ENCODE measurements at regions not wholly inside any gene's neighbourhood (a gene's known extent, or its start where the extent isn't known, plus 50 kb on each side); places are given as distances from the start of the nearest gene placed in this dataset.

DNA sequence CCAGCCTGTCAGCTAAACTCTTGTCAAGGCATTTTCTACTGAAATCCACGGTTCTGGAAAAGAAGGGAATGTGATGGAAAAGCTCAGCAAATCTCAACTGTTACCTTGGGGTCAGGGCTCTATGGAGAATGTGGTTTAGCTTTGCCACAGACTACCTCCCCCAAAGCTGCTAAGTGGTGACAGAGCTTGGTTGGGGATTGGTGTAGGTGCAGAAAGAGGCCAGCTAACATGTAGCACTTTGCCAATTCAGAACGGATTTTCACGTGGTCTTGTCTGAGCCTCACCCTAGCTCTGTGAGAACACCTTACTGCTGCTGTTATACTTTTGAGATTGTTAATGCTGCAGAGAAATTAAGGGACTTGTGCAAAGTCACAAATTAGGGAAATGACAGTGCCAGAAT lies 331.1 kb downstream of the RND3 start:
- Histone ChIP-seq H3K27ac (no peak overlapping the region), H2AFZ (no peak overlapping the region), H3K27me3 (replicated peaks; ENCODE audit: insufficient read depth) (no peaks in the 10 kb centered on the region), H3K9me3 (ENCODE audit: low read depth) (no peaks in the 10 kb centered on the region), H3K4me1 (ENCODE audit: insufficient read depth) (no peaks in the 10 kb centered on the region), H3K36me3 (ENCODE audit: low read depth) (no peaks in the 10 kb centered on the region), H3K4me3 (no peak overlapping the region), H3K4me2 (ENCODE audit: unreplicated experiment) (no peak overlapping the region), H3F3A (ENCODE audit: insufficient read depth) (no peaks in the 10 kb centered on the region), H3K9ac (no peak overlapping the region), H3K9me2 (ENCODE audit: insufficient read depth) (no peaks in the 10 kb centered on the region), H4K20me1 (ENCODE audit: insufficient read depth) (no peaks in the 10 kb centered on the region), H3K79me2 (ENCODE audit: insufficient read depth) (no peaks in the 10 kb centered on the region)
- in situ Hi-C loops (cut with MboI), result no loop called here
- TF ChIP-seq EZH2 (IDR thresholded peaks at IDR 0.05; ENCODE audit: insufficient read depth, poor library complexity, severe bottlenecking) (no peak), EZH2phosphoT487 (IDR thresholded peaks at IDR 0.05; ENCODE audit: insufficient read depth, low read depth) (no peak)
- 83 to 84% methylated on average over 3 of the region's 3 CpGs for WGBS, 2 experiments (ENCODE audit: low coverage in 1 of 2, low lambda C conversion rate in 2 of 2, missing lambda C conversion rate in 2 of 2)
- DNase-seq, result no peak

DNA sequence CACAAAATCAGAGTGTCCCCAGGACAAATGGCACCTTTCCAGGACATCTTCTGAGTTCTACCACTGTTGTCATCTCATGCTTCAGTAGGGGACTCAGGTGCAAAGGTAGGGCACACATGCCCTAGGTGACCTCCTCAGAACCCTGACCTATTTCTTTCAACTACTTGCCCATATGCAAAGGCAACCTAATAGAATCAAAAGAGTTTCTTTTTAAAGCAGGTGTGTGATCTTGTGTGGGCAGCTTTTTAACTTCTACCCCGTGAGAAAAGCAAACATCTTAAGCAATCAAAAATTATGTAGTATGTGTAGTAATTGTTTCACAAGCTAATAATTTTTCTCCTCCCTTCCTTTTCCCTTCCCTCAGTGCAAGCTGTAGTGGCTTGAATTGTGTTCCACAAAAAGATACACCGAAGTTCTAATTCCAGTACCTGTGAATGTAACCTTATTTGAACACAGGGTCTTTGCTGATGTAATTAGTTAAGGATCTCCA lies 333.1 kb downstream of the RND3 start:
- no peak overlapping the region for H3K4me2 ChIP-seq (ENCODE audit: unreplicated experiment)
- no peaks in the 10 kb centered on the region for H3K4me1 ChIP-seq (ENCODE audit: insufficient read depth)
- H3K9ac ChIP-seq, result no peak overlapping the region
- no peak for DNase-seq
- H3K9me2 ChIP-seq (ENCODE audit: insufficient read depth), result no peaks in the 10 kb centered on the region
- H4K20me1 ChIP-seq (ENCODE audit: insufficient read depth), result no peaks in the 10 kb centered on the region
- TF ChIP-seq EZH2phosphoT487 (IDR thresholded peaks at IDR 0.05; ENCODE audit: insufficient read depth, low read depth), result no peak
- no peak for TF ChIP-seq EZH2 (IDR thresholded peaks at IDR 0.05; ENCODE audit: insufficient read depth, poor library complexity, severe bottlenecking)
- H3K36me3 ChIP-seq (ENCODE audit: low read depth), result no peaks in the 10 kb centered on the region
- H3K27me3 ChIP-seq (replicated peaks; ENCODE audit: insufficient read depth), result no peaks in the 10 kb centered on the region
- no peaks in the 10 kb centered on the region for H3F3A ChIP-seq (ENCODE audit: insufficient read depth)
- no peak overlapping the region for H2AFZ ChIP-seq
- no peaks in the 10 kb centered on the region for H3K79me2 ChIP-seq (ENCODE audit: insufficient read depth)
- H3K9me3 ChIP-seq (ENCODE audit: low read depth), result no peaks in the 10 kb centered on the region
- H3K27ac ChIP-seq, result no peak overlapping the region
- in situ Hi-C loops (cut with MboI), result no loop called here
- no peak overlapping the region for H3K4me3 ChIP-seq
- 70 to 72% methylated on average over 2 of the region's 2 CpGs for WGBS, 2 experiments (ENCODE audit: low coverage in 1 of 2, low lambda C conversion rate in 2 of 2, missing lambda C conversion rate in 2 of 2)

- no peaks in the 10 kb centered on the region for H4K20me1 ChIP-seq (ENCODE audit: insufficient read depth)
- H3F3A ChIP-seq (ENCODE audit: insufficient read depth), result no peaks in the 10 kb centered on the region
- DNase-seq, result no peak
- H3K4me1 ChIP-seq (ENCODE audit: insufficient read depth), result no peaks in the 10 kb centered on the region
- WGBS, 2 experiments (ENCODE audit: low coverage in 1 of 2, low lambda C conversion rate in 2 of 2, missing lambda C conversion rate in 2 of 2), result 93 to 97% methylated on average over 2 of the region's 2 CpGs
- no peak overlapping the region for H3K4me2 ChIP-seq (ENCODE audit: unreplicated experiment)
- no peaks in the 10 kb centered on the region for H3K79me2 ChIP-seq (ENCODE audit: insufficient read depth)
- H3K4me3 ChIP-seq, result no peak overlapping the region
- in situ Hi-C loops (cut with MboI), result no loop called here
- H3K27me3 ChIP-seq (replicated peaks; ENCODE audit: insufficient read depth), result no peaks in the 10 kb centered on the region
- H3K27ac ChIP-seq, result no peak overlapping the region
- TF ChIP-seq EZH2phosphoT487 (IDR thresholded peaks at IDR 0.05; ENCODE audit: insufficient read depth, low read depth) (no peak), EZH2 (IDR thresholded peaks at IDR 0.05; ENCODE audit: insufficient read depth, poor library complexity, severe bottlenecking) (no peak)
- H3K9me2 ChIP-seq (ENCODE audit: insufficient read depth), result no peaks in the 10 kb centered on the region
- no peak overlapping the region for H2AFZ ChIP-seq
- H3K9ac ChIP-seq, result no peak overlapping the region
- H3K36me3 ChIP-seq (ENCODE audit: low read depth), result no peaks in the 10 kb centered on the region
- no peaks in the 10 kb centered on the region for H3K9me3 ChIP-seq (ENCODE audit: low read depth)
These were observed 333.7 kb downstream of the RND3 start for GRCh38 chr2:150153646-150154307.

GRCh38 chr2:150152230-150152629 lies 335.2 kb downstream of the RND3 start:
- Histone ChIP-seq H3K27ac (no peak overlapping the region), H3K79me2 (ENCODE audit: insufficient read depth) (no peaks in the 10 kb centered on the region), H4K20me1 (ENCODE audit: insufficient read depth) (no peaks in the 10 kb centered on the region), H2AFZ (no peak overlapping the region), H3K9me2 (ENCODE audit: insufficient read depth) (no peaks in the 10 kb centered on the region), H3K4me3 (no peak overlapping the region), H3K9ac (no peak overlapping the region), H3F3A (ENCODE audit: insufficient read depth) (no peaks in the 10 kb centered on the region), H3K36me3 (ENCODE audit: low read depth) (no peaks in the 10 kb centered on the region), H3K9me3 (ENCODE audit: low read depth) (no peaks in the 10 kb centered on the region), H3K4me2 (ENCODE audit: unreplicated experiment) (no peak overlapping the region), H3K27me3 (replicated peaks; ENCODE audit: insufficient read depth) (no peaks in the 10 kb centered on the region), H3K4me1 (ENCODE audit: insufficient read depth) (no peaks in the 10 kb centered on the region)
- TF ChIP-seq EZH2phosphoT487 (IDR thresholded peaks at IDR 0.05; ENCODE audit: insufficient read depth, low read depth), result no peak
- TF ChIP-seq EZH2 (IDR thresholded peaks at IDR 0.05; ENCODE audit: insufficient read depth, poor library complexity, severe bottlenecking), result no peak
- no peak for DNase-seq
- in situ Hi-C loops (cut with MboI), result no loop called here
- WGBS, 2 experiments (ENCODE audit: low coverage in 1 of 2, low lambda C conversion rate in 2 of 2, missing lambda C conversion rate in 2 of 2), result 72 to 77% methylated on average over 2 of the region's 2 CpGs
